GM23338 (cell line): ENCODE measurements at regions not wholly inside any gene's neighbourhood (a gene's known extent, or its start where the extent isn't known, plus 50 kb on each side); places are given as distances from the start of the nearest gene placed in this dataset.

Experiments
- ATAC-seq: fragments of 200-7000 bp; cut with Tn5 transposase; 3 replicates; pipeline ENCODE4 v1.9.1; 2020
- DNase-seq: peaks from one replicate; pipeline ENCODE4 v3.0.0-alpha.2; 2015; ENCODE audit warnings: low spot score
- H2AFZ ChIP-seq: fragments of 200-600 bp; sonication (generic); 2 replicates; pipeline ENCODE4 v1.8.0; 2016; ENCODE audit warnings: antibody characterized with exemption, mild to moderate bottlenecking, moderate library complexity
- H3F3A ChIP-seq: fragments of 200-600 bp; sonication (generic); replicated peaks from 2 replicates; pipeline ENCODE4 v1.8.0; 2017; ENCODE audit warnings: antibody characterized with exemption, mixed run types, low read depth
- H3K27ac ChIP-seq: fragments of 200-600 bp; sonication (generic); 2 replicates; pipeline ENCODE4 v1.6.1; 2016; ENCODE audit warnings: low read depth
- H3K27me3 ChIP-seq: fragments of 200-600 bp; sonication (generic); 2 replicates; pipeline ENCODE4 v1.8.0; 2016; ENCODE audit warnings: mild to moderate bottlenecking, mixed run types, moderate library complexity; ENCODE audit not compliant: insufficient read depth
- H3K36me3 ChIP-seq: fragments of 200-600 bp; sonication (generic); 2 replicates; pipeline ENCODE4 v1.8.0; 2016; ENCODE audit warnings: mild to moderate bottlenecking; ENCODE audit not compliant: insufficient read depth
- H3K4me1 ChIP-seq: fragments of 200-600 bp; sonication (generic); 2 replicates; pipeline ENCODE4 v1.8.0; 2016; ENCODE audit warnings: mild to moderate bottlenecking, moderate library complexity; ENCODE audit not compliant: insufficient read depth
- H3K4me2 ChIP-seq: fragments of 200-600 bp; sonication (generic); 2 replicates; pipeline ENCODE4 v1.7.1; 2017; ENCODE audit warnings: mixed run types
- H3K4me3 ChIP-seq: fragments of 200-600 bp; sonication (generic); 2 replicates; pipeline ENCODE4 v1.6.1; 2016; ENCODE audit warnings: mixed run types
- H3K79me2 ChIP-seq: fragments of 200-600 bp; sonication (generic); replicated peaks from 2 replicates; pipeline ENCODE4 v1.8.0; 2017; ENCODE audit warnings: mild to moderate bottlenecking; ENCODE audit not compliant: insufficient read depth
- H3K9me2 ChIP-seq: fragments of 200-600 bp; sonication (generic); 2 replicates; pipeline ENCODE4 v1.8.0; 2017; ENCODE audit not compliant: insufficient read depth
- H4K20me1 ChIP-seq: fragments of 200-600 bp; sonication (generic); replicated peaks from 2 replicates; pipeline ENCODE4 v1.8.0; 2017; ENCODE audit warnings: mild to moderate bottlenecking; ENCODE audit not compliant: insufficient read depth
- H3K27ac Mint-ChIP-seq: 2 replicates; pipeline ENCODE4 v1.8.0; 2020; ENCODE audit warnings: inconsistent platforms, mild to moderate bottlenecking, moderate library complexity, mixed read lengths
- H3K27me3 Mint-ChIP-seq: 3 replicates; pipeline ENCODE4 v1.8.0; 2022; ENCODE audit warnings: low read depth, mild to moderate bottlenecking, moderate library complexity, mixed read lengths, inconsistent platforms; ENCODE audit not compliant: insufficient read depth, poor library complexity
- H3K36me3 Mint-ChIP-seq: 3 replicates; pipeline ENCODE4 v1.8.0; 2021; ENCODE audit warnings: low read depth, mild to moderate bottlenecking, inconsistent platforms, moderate library complexity, mixed read lengths
- H3K4me1 Mint-ChIP-seq: 3 replicates; pipeline ENCODE4 v1.8.0; 2020; ENCODE audit warnings: mild to moderate bottlenecking, inconsistent platforms, mixed read lengths
- H3K4me3 Mint-ChIP-seq: 3 replicates; pipeline ENCODE4 v1.8.0; 2021; ENCODE audit warnings: moderate library complexity, mild to moderate bottlenecking, inconsistent platforms, mixed read lengths
- H3K9me3 Mint-ChIP-seq: 3 replicates; pipeline ENCODE4 v1.8.0; 2020; ENCODE audit warnings: moderate library complexity, mild to moderate bottlenecking, inconsistent platforms, mixed read lengths
- CREB1 ChIP-seq: fragments of 250-450 bp; sonication (Bioruptor Pico); IDR thresholded peaks from 2 replicates; pipeline ENCODE4 v1.5.0; 2020; ENCODE audit warnings: low read depth, mild to moderate bottlenecking, moderate library complexity
- CTCF ChIP-seq, 2 experiments: fragments of 200-600 bp in 1 of 2; sonication (generic) in 1 of 2; conservative IDR thresholded peaks; 2 replicates each; pipeline versions ENCODE4 v1.5.1 to v1.6.1; 2016 to 2017; ENCODE audit warnings: antibody characterized with exemption in 2 of 2, low read depth in 2 of 2, mild to moderate bottlenecking in 2 of 2, moderate library complexity in 1 of 2
- ETS1 ChIP-seq: IDR thresholded peaks from 2 replicates; pipeline ENCODE4 v1.6.1; 2016; ENCODE audit warnings: antibody characterized with exemption
- EZH2 ChIP-seq: fragments of 200-600 bp; sonication (generic); IDR thresholded peaks from one replicate; pipeline ENCODE4 v1.8.0; 2017; ENCODE audit warnings: antibody characterized with exemption, mild to moderate bottlenecking, low read depth; ENCODE audit not compliant: unreplicated experiment
- EZH2phosphoT487 ChIP-seq: fragments of 200-600 bp; sonication (generic); IDR thresholded peaks from one replicate; pipeline ENCODE4 v1.8.1; 2018; ENCODE audit warnings: antibody characterized with exemption; ENCODE audit not compliant: unreplicated experiment
- JUNB ChIP-seq: IDR thresholded peaks from one replicate; pipeline ENCODE4 v1.6.1; 2016; ENCODE audit warnings: antibody characterized with exemption; ENCODE audit not compliant: unreplicated experiment
- NANOG ChIP-seq: IDR thresholded peaks from 2 replicates; pipeline ENCODE4 v1.6.1; 2016; ENCODE audit warnings: antibody characterized with exemption, borderline replicate concordance
- POLR2AphosphoS5 ChIP-seq: IDR thresholded peaks from 2 replicates; pipeline ENCODE4 v1.6.1; 2016; ENCODE audit warnings: antibody characterized with exemption, low read depth
- REST ChIP-seq: IDR thresholded peaks from one replicate; pipeline ENCODE4 v1.6.1; 2018; ENCODE audit warnings: antibody characterized with exemption; ENCODE audit not compliant: unreplicated experiment
- STAT1 ChIP-seq: IDR thresholded peaks from one replicate; pipeline ENCODE4 v1.6.1; 2016; ENCODE audit warnings: antibody characterized with exemption; ENCODE audit not compliant: unreplicated experiment
- ZNF114 ChIP-seq: fragments of 250-450 bp; sonication (Bioruptor Pico); IDR thresholded peaks from 2 replicates; pipeline ENCODE4 v1.5.0; 2020; ENCODE audit warnings: mild to moderate bottlenecking, moderate library complexity
- ZNF331 ChIP-seq: fragments of 250-450 bp; sonication (Bioruptor Pico); IDR thresholded peaks from 2 replicates; pipeline ENCODE4 v1.5.0; 2020; ENCODE audit warnings: low read depth, mild to moderate bottlenecking, moderate library complexity
- ZNF462 ChIP-seq: fragments of 250-450 bp; sonication (Bioruptor Pico); IDR thresholded peaks from 2 replicates; pipeline ENCODE4 v1.5.0; 2020; ENCODE audit warnings: mild to moderate bottlenecking, moderate library complexity

GRCh38 chr13:36533806-36534205 lies 101.5 kb downstream of the CCNA1 start:
- H3K36me3 ChIP-seq: no peaks in the 10 kb centered on the region
- ATAC-seq: no peak
- H3K4me1 ChIP-seq: peaks cover 8% of the 10 kb centered on the region; the same call in 1 of the 2 replicates
- peaks cover 3% of the 10 kb centered on the region for H3K27me3 Mint-ChIP-seq
- peaks cover 10% of the 10 kb centered on the region for H3K36me3 Mint-ChIP-seq
- no peak overlapping the region for H3K27ac ChIP-seq
- no peak for TF ChIP-seq EZH2
- TF ChIP-seq CREB1 (CRISPR knock-in tag): no peak
- TF ChIP-seq EZH2phosphoT487: no peak
- no peak for TF ChIP-seq ZNF331 (CRISPR knock-in tag)
- TF ChIP-seq JUNB: no peak
- TF ChIP-seq CTCF (conservative IDR thresholded peaks at IDR 0.05; ENCODE audit: low read depth in 2 of 2): no peak
- TF ChIP-seq ETS1: no peak
- TF ChIP-seq POLR2AphosphoS5: no peak
- no peak for TF ChIP-seq REST
- TF ChIP-seq ZNF462 (CRISPR knock-in tag): no peak
- no peak for TF ChIP-seq NANOG
- no peak for TF ChIP-seq STAT1
- no peak for TF ChIP-seq ZNF114 (CRISPR knock-in tag)
- no peaks in the 10 kb centered on the region for H3K79me2 ChIP-seq
- H3K4me3 ChIP-seq: no peak overlapping the region
- H4K20me1 ChIP-seq: no peaks in the 10 kb centered on the region
- H3K4me2 ChIP-seq: 0 out of 2 replicates have a peak overlapping the region, but pooled peaks have one; percentile 2
- no peak for DNase-seq
- H2AFZ ChIP-seq: peak overlapping the region; percentile 83
- H3K27me3 ChIP-seq: no peaks in the 10 kb centered on the region
- H3K9me2 ChIP-seq: peaks cover 6% of the 10 kb centered on the region; the same call in 1 of the 2 replicates
- peaks cover 19% of the 10 kb centered on the region for H3K4me1 Mint-ChIP-seq
- no peaks in the 10 kb centered on the region for H3F3A ChIP-seq
- H3K9me3 Mint-ChIP-seq: peaks cover 5% of the 10 kb centered on the region; the same call in 1 of the 3 replicates
- H3K4me3 Mint-ChIP-seq: no peak overlapping the region
- H3K27ac Mint-ChIP-seq: no peak overlapping the region; the same call in 1 of the 2 replicates
